Kidney (tissue), 13 donors: ENCODE measurements at regions not wholly inside any gene's neighbourhood (a gene's known extent, or its start where the extent isn't known, plus 50 kb on each side); places are given as distances from the start of the nearest gene placed in this dataset.
A peak's percentile ranks its signal among the peaks of the same experiment; 100 is the strongest.

Source experiments
- DNase-seq, 5 donors: peaks; one replicate each; pipeline ENCODE4 v3.0.0-alpha.2; 2013 to 2020
- FAIRE-seq: peaks from 2 replicates; lab custom pipeline; 2012; peaks lifted over from hg19 to GRCh38; lab: Jason Lieb, UNC
- H3K27ac ChIP-seq, 2 donors: one replicate each; pipeline ENCODE4 v1.7.0; 2013; ENCODE audit warnings: low read depth in 2 of 2, low read length in 2 of 2, inconsistent platforms in 1 of 2
- H3K27me3 ChIP-seq: one replicate; pipeline ENCODE4 v1.7.1; 2013; ENCODE audit warnings: low read length, inconsistent platforms; ENCODE audit not compliant: control insufficient read depth, insufficient read depth
- H3K36me3 ChIP-seq, 3 donors: one replicate each; pipeline versions ENCODE4 v1.7.0 to v1.7.1; 2013; ENCODE audit warnings: low read length in 3 of 3, control low read depth in 1 of 3, inconsistent platforms in 1 of 3; ENCODE audit not compliant: insufficient read depth in 3 of 3, control insufficient read depth in 2 of 3
- H3K4me1 ChIP-seq, 3 donors: one replicate each; pipeline versions ENCODE4 v1.7.0 to v1.7.1; 2013; ENCODE audit warnings: low read length in 3 of 3, inconsistent platforms in 1 of 3, low read depth in 1 of 3; ENCODE audit not compliant: control insufficient read depth in 2 of 3, insufficient read depth in 2 of 3
- H3K4me3 ChIP-seq, 3 donors: one replicate each; pipeline versions ENCODE4 v1.7.0 to v1.8.1; 2013; ENCODE audit warnings: low read length in 3 of 3, control low read depth in 1 of 3, inconsistent platforms in 1 of 3
- H3K9ac ChIP-seq, 3 donors: one replicate each; pipeline versions ENCODE4 v1.7.0 to v1.7.1; 2013; ENCODE audit warnings: low read length in 3 of 3, control low read depth in 1 of 3, inconsistent platforms in 1 of 3
- H3K9me3 ChIP-seq, 3 donors: one replicate each; pipeline versions ENCODE4 v1.7.0 to v1.7.1; 2013; ENCODE audit warnings: low read length in 3 of 3, control low read depth in 1 of 3, inconsistent platforms in 1 of 3; ENCODE audit not compliant: control insufficient read depth in 2 of 3, insufficient read depth in 1 of 3
- CTCF ChIP-seq: IDR thresholded peaks from 3 replicates; pipeline ENCODE4 v1.5.1; 2012; ENCODE audit warnings: mild to moderate bottlenecking, moderate library complexity, borderline replicate concordance; ENCODE audit not compliant: insufficient read depth; ENCODE audit errors: extremely low read depth
- intact Hi-C: fragments of 100-400 bp; cut with DNase I; formaldehyde crosslinking; loops from one replicate; pipeline ENCODE4 v1.11.1; 2022
- donor health status: control.
- donor health status: control.
- donor health status: control.
- donor health status: control.
- donor health status: control.
- donor health status: DM: yes; HTN: yes; CAD: no.
- donor health status: Normal renal cell carcinoma (clear cell type).

GRCh38 chr3:72210261-72210660, 425.3 kb upstream of the PROK2 start:
- intact Hi-C loops = no loop called here
- no peaks in the 10 kb centered on the region for H3K4me1 ChIP-seq
- H3K9ac ChIP-seq = no peak overlapping the region
- FAIRE-seq (no peak), DNase-seq (no peak)
- H3K27ac ChIP-seq = no peak overlapping the region
- no peaks in the 10 kb centered on the region for H3K27me3 ChIP-seq
- no peaks in the 10 kb centered on the region for H3K9me3 ChIP-seq
- H3K36me3 ChIP-seq = no peaks in the 10 kb centered on the region
- TF ChIP-seq CTCF = no peak
- no peak overlapping the region for H3K4me3 ChIP-seq

- intact Hi-C loops = no loop called here
- peak in 1 of 5 donors; percentile 32 for DNase-seq
- no peak for FAIRE-seq
- Histone ChIP-seq H3K9me3 (peaks cover 0 to 6% (median 0%) of the 10 kb centered on the region in 3 donors), H3K27ac (no peak overlapping the region), H3K36me3 (no peaks in the 10 kb centered on the region), H3K9ac (no peak overlapping the region), H3K27me3 (no peaks in the 10 kb centered on the region), H3K4me1 (no peaks in the 10 kb centered on the region), H3K4me3 (no peak overlapping the region)
- TF ChIP-seq CTCF = no peak
Measured at GRCh38 chr3:72205297-72205826, 420.4 kb upstream of the PROK2 start.

GRCh38 chr3:72204452-72204851, 419.5 kb upstream of the PROK2 start:
- no peaks in the 10 kb centered on the region for H3K27me3 ChIP-seq
- H3K9me3 ChIP-seq = peaks cover 0 to 6% (median 0%) of the 10 kb centered on the region in 3 donors
- intact Hi-C loops = no loop called here
- H3K4me3 ChIP-seq = no peak overlapping the region
- peak in 3 of 5 donors; percentile 25 to 74 (median 49) for DNase-seq
- TF ChIP-seq CTCF = no peak
- H3K27ac ChIP-seq = no peak overlapping the region
- no peak overlapping the region for H3K9ac ChIP-seq
- no peaks in the 10 kb centered on the region for H3K36me3 ChIP-seq
- no peak for FAIRE-seq
- no peaks in the 10 kb centered on the region for H3K4me1 ChIP-seq
